Germinal center (tissue), 1 donor: ENCODE measurements at regions not wholly inside any gene's neighbourhood (a gene's known extent, or its start where the extent isn't known, plus 50 kb on each side); places are given as distances from the start of the nearest gene placed in this dataset.
"Not testable (repeated sequence)": the region's sequence is repeated elsewhere in the genome, so short reads cannot be mapped to it uniquely, and the experiment has no call there.

Experiments used
- DNase-seq: peaks from one replicate; pipeline ENCODE4 v3.0.0; 2012; ENCODE audit warnings: mixed read lengths, low spot score

GRCh38 chr18:60015826-60016225 lies 116.0 kb downstream of the PMAIP1 start:
- DNase-seq = not testable (repeated sequence)

- not testable (repeated sequence) for DNase-seq
These were observed 113.4 kb downstream of the PMAIP1 start for GRCh38 chr18:60013148-60013547.

GRCh38 chr18:60010984-60011383 lies 111.2 kb downstream of the PMAIP1 start:
- no peak for DNase-seq

GRCh38 chr18:60010513-60010912 lies 110.7 kb downstream of the PMAIP1 start:
- no peak for DNase-seq

GRCh38 chr18:60007661-60008060 lies 107.9 kb downstream of the PMAIP1 start:
- DNase-seq = no peak

- no peak for DNase-seq
These were observed 103.9 kb downstream of the PMAIP1 start for GRCh38 chr18:60003610-60004185.

GRCh38 chr18:59996370-59996966 lies 96.7 kb downstream of the PMAIP1 start:
- no peak for DNase-seq

GRCh38 chr18:59994357-59994756 lies 94.6 kb downstream of the PMAIP1 start:
- peak; percentile 23 for DNase-seq

- no peak for DNase-seq
These were observed 93.8 kb downstream of the PMAIP1 start for GRCh38 chr18:59993560-59993959.

- no peak for DNase-seq
These were observed 90.5 kb downstream of the PMAIP1 start for GRCh38 chr18:59990121-59990823.

- peak; percentile 55 for DNase-seq
These were observed 88.4 kb downstream of the PMAIP1 start for GRCh38 chr18:59988098-59988706.

- no peak for DNase-seq
These were observed 87.3 kb downstream of the PMAIP1 start for GRCh38 chr18:59987102-59987501.

- no peak for DNase-seq
These were observed 86.3 kb downstream of the PMAIP1 start for GRCh38 chr18:59986139-59986538.

- DNase-seq = no peak
These were observed 85.5 kb downstream of the PMAIP1 start for GRCh38 chr18:59985289-59985688.

GRCh38 chr18:59983506-59983905 lies 83.7 kb downstream of the PMAIP1 start:
- DNase-seq = no peak

- no peak for DNase-seq
These were observed 80.4 kb downstream of the PMAIP1 start for GRCh38 chr18:59980188-59980637.

GRCh38 chr18:59971871-59972428 lies 72.2 kb downstream of the PMAIP1 start:
- no peak for DNase-seq

GRCh38 chr18:59971144-59971543 lies 71.3 kb downstream of the PMAIP1 start:
- DNase-seq = not testable (repeated sequence)

GRCh38 chr18:59969477-59970028 lies 69.8 kb downstream of the PMAIP1 start:
- not testable (repeated sequence) for DNase-seq

- no peak for DNase-seq
These were observed 68.8 kb downstream of the PMAIP1 start for GRCh38 chr18:59968583-59968982.

GRCh38 chr18:59967878-59968277 lies 68.1 kb downstream of the PMAIP1 start:
- no peak for DNase-seq

- no peak for DNase-seq
These were observed 67.1 kb downstream of the PMAIP1 start for GRCh38 chr18:59966913-59967312.
